ENCODE measurements at regions not wholly inside any gene's neighbourhood (a gene's known extent, or its start where the extent isn't known, plus 50 kb on each side); places are given as distances from the start of the nearest gene placed in this dataset.

DNA sequence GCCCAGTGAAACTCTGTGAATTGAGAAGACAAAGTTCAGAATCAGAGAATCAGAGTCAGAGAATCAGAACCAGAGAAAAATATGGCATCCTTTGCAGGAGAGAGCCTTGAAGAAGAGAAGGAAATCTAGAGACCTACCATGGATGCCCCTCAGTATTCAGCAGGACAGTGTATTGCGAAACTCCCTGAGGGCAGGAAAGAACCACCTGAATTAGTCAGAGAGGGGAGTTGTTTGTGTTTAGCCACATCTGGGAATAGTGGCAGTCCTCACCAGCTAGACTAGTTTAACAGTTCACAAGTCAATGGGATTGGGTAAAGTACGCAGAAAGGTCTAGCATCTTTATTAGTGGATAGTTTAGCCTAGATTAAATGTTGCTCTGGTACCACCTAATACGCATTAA lies 1252.9 kb downstream of the CDY2B start:
- TF ChIP-seq, protein P1, sequence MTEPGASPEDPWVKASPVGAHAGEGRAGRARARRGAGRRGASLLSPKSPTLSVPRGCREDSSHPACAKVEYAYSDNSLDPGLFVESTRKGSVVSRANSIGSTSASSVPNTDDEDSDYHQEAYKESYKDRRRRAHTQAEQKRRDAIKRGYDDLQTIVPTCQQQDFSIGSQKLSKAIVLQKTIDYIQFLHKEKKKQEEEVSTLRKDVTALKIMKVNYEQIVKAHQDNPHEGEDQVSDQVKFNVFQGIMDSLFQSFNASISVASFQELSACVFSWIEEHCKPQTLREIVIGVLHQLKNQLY (CRISPR knock-in tag; IDR thresholded peaks at IDR 0.05) = no peak
- TF ChIP-seq ETV6 (CRISPR knock-in tag; IDR thresholded peaks at IDR 0.05) (no peak), SMAD3 (CRISPR knock-in tag; IDR thresholded peaks at IDR 0.05; ENCODE audit: borderline replicate concordance) (no peak)
- no peak overlapping the region for H3K4me3 Mint-ChIP-seq
- CTCF ChIA-PET = no interaction called here
- no peak for DNase-seq (ENCODE audit: low spot score)
- ATAC-seq = no peak
- POLR2A ChIA-PET = no interaction called here
- H3K36me3 Mint-ChIP-seq = no peaks in the 10 kb centered on the region
- no peaks in the 10 kb centered on the region for H3K27me3 Mint-ChIP-seq (ENCODE audit: low read depth)
- H3K9me3 Mint-ChIP-seq = no peaks in the 10 kb centered on the region
- no peaks in the 10 kb centered on the region for H3K4me1 Mint-ChIP-seq
- H3K27ac Mint-ChIP-seq = no peak overlapping the region

DNA sequence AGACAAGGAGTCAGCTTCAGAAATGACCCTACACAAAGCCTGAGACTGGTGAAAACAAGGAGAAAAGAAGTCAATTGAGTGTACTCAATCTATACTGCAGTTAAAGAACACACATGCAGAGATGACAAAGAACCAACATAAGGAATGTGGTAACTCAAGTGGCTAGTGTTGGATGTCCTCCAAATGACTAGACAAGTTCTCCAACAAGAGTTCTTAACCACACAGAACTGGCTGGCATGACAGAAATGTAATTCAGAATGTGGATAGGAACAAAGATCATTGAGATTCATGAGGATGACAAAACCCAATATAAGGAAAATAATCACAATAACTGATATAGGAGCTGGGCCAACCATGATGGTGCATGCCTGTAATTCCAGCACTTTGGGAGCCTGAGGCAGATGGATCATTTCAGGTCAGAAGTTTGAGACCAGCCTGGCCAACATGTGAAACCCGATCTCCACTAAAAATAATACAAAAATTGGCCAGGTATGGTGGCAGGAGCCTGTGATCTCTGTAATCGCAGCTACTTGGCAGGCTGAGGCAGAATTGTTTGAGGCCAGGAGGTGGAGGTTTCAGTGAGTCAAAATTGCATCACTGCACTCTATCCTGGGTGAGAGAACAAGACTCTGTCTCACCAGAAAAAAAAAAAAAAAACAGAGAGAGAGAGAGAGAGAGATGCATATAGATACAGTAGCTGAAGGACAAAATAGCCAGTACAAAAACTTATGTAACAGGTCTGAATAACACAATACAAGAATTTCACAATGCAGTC lies 1263.6 kb downstream of the CDY2B start:
- H3K9me3 Mint-ChIP-seq = no peaks in the 10 kb centered on the region
- no peak overlapping the region for H3K27ac Mint-ChIP-seq
- H3K4me1 Mint-ChIP-seq = peaks cover 5% of the 10 kb centered on the region; the same call in 1 of the 2 replicates
- DNase-seq (ENCODE audit: low spot score) (no peak), ATAC-seq (no peak)
- CTCF ChIA-PET = no interaction called here
- no peaks in the 10 kb centered on the region for H3K27me3 Mint-ChIP-seq (ENCODE audit: low read depth)
- no peak overlapping the region for H3K4me3 Mint-ChIP-seq
- TF ChIP-seq ZNF263 (CRISPR knock-in tag; IDR thresholded peaks at IDR 0.05; ENCODE audit: low read depth) = no peak
- TF ChIP-seq ZNF121 (CRISPR knock-in tag; IDR thresholded peaks at IDR 0.05) = no peak
- TF ChIP-seq TP53 (CRISPR knock-in tag; IDR thresholded peaks at IDR 0.05) = no peak
- TF ChIP-seq, protein P2, sequence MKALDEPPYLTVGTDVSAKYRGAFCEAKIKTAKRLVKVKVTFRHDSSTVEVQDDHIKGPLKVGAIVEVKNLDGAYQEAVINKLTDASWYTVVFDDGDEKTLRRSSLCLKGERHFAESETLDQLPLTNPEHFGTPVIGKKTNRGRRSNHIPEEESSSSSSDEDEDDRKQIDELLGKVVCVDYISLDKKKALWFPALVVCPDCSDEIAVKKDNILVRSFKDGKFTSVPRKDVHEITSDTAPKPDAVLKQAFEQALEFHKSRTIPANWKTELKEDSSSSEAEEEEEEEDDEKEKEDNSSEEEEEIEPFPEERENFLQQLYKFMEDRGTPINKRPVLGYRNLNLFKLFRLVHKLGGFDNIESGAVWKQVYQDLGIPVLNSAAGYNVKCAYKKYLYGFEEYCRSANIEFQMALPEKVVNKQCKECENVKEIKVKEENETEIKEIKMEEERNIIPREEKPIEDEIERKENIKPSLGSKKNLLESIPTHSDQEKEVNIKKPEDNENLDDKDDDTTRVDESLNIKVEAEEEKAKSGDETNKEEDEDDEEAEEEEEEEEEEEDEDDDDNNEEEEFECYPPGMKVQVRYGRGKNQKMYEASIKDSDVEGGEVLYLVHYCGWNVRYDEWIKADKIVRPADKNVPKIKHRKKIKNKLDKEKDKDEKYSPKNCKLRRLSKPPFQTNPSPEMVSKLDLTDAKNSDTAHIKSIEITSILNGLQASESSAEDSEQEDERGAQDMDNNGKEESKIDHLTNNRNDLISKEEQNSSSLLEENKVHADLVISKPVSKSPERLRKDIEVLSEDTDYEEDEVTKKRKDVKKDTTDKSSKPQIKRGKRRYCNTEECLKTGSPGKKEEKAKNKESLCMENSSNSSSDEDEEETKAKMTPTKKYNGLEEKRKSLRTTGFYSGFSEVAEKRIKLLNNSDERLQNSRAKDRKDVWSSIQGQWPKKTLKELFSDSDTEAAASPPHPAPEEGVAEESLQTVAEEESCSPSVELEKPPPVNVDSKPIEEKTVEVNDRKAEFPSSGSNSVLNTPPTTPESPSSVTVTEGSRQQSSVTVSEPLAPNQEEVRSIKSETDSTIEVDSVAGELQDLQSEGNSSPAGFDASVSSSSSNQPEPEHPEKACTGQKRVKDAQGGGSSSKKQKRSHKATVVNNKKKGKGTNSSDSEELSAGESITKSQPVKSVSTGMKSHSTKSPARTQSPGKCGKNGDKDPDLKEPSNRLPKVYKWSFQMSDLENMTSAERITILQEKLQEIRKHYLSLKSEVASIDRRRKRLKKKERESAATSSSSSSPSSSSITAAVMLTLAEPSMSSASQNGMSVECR (CRISPR knock-in tag; IDR thresholded peaks at IDR 0.05; ENCODE audit: borderline replicate concordance) = no peak
- no peaks in the 10 kb centered on the region for H3K36me3 Mint-ChIP-seq
- POLR2A ChIA-PET = interaction anchor here (0.6 kb wide), 1 partner anchor 306 kb away, joined by 3 read pairs; no protein-coding TSS in a partner anchor

DNA sequence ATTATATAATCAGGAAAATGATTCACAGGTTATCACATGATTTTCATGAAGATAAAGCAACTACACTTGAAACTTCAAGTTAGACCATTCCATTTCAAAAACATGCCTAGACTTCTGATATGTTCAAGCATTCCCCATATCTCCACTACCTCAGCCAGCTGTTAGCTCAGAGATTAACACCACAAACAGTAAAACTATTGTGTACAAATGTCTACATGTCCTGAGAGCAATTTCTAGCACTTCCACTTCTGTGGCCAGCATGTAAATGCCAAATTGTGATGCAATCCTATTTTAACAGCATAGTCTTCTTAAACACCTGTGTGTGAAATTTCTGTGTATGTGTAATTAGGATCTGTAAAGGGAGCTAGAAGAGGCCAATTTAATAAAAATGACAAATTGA lies 1271.3 kb downstream of the CDY2B start:
- ChIA-PET POLR2A (no interaction called here), CTCF (no interaction called here)
- DNase-seq (ENCODE audit: low spot score) (no peak), ATAC-seq (no peak)
- Mint-ChIP-seq H3K27ac (no peak overlapping the region), H3K4me3 (no peak overlapping the region), H3K36me3 (no peaks in the 10 kb centered on the region), H3K27me3 (ENCODE audit: low read depth) (no peaks in the 10 kb centered on the region), H3K9me3 (no peaks in the 10 kb centered on the region; the same call in 1 of the 2 replicates), H3K4me1 (peaks cover 5% of the 10 kb centered on the region; the same call in 1 of the 2 replicates)
- TF ChIP-seq, protein P3, sequence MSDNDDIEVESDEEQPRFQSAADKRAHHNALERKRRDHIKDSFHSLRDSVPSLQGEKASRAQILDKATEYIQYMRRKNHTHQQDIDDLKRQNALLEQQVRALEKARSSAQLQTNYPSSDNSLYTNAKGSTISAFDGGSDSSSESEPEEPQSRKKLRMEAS (CRISPR knock-in tag; IDR thresholded peaks at IDR 0.05) = no peak
- TF ChIP-seq, protein P4, sequence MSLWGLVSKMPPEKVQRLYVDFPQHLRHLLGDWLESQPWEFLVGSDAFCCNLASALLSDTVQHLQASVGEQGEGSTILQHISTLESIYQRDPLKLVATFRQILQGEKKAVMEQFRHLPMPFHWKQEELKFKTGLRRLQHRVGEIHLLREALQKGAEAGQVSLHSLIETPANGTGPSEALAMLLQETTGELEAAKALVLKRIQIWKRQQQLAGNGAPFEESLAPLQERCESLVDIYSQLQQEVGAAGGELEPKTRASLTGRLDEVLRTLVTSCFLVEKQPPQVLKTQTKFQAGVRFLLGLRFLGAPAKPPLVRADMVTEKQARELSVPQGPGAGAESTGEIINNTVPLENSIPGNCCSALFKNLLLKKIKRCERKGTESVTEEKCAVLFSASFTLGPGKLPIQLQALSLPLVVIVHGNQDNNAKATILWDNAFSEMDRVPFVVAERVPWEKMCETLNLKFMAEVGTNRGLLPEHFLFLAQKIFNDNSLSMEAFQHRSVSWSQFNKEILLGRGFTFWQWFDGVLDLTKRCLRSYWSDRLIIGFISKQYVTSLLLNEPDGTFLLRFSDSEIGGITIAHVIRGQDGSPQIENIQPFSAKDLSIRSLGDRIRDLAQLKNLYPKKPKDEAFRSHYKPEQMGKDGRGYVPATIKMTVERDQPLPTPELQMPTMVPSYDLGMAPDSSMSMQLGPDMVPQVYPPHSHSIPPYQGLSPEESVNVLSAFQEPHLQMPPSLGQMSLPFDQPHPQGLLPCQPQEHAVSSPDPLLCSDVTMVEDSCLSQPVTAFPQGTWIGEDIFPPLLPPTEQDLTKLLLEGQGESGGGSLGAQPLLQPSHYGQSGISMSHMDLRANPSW (CRISPR knock-in tag; conservative IDR thresholded peaks at IDR 0.05; ENCODE audit: low read depth) = no peak
- TF ChIP-seq, protein P5, sequence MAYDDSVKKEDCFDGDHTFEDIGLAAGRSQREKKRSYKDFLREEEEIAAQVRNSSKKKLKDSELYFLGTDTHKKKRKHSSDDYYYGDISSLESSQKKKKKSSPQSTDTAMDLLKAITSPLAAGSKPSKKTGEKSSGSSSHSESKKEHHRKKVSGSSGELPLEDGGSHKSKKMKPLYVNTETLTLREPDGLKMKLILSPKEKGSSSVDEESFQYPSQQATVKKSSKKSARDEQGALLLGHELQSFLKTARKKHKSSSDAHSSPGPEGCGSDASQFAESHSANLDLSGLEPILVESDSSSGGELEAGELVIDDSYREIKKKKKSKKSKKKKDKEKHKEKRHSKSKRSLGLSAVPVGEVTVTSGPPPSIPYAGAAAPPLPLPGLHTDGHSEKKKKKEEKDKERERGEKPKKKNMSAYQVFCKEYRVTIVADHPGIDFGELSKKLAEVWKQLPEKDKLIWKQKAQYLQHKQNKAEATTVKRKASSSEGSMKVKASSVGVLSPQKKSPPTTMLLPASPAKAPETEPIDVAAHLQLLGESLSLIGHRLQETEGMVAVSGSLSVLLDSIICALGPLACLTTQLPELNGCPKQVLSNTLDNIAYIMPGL (CRISPR knock-in tag; IDR thresholded peaks at IDR 0.05) = no peak
- no peak for TF ChIP-seq PRRX2 (CRISPR knock-in tag; IDR thresholded peaks at IDR 0.05)
- TF ChIP-seq, protein P6, sequence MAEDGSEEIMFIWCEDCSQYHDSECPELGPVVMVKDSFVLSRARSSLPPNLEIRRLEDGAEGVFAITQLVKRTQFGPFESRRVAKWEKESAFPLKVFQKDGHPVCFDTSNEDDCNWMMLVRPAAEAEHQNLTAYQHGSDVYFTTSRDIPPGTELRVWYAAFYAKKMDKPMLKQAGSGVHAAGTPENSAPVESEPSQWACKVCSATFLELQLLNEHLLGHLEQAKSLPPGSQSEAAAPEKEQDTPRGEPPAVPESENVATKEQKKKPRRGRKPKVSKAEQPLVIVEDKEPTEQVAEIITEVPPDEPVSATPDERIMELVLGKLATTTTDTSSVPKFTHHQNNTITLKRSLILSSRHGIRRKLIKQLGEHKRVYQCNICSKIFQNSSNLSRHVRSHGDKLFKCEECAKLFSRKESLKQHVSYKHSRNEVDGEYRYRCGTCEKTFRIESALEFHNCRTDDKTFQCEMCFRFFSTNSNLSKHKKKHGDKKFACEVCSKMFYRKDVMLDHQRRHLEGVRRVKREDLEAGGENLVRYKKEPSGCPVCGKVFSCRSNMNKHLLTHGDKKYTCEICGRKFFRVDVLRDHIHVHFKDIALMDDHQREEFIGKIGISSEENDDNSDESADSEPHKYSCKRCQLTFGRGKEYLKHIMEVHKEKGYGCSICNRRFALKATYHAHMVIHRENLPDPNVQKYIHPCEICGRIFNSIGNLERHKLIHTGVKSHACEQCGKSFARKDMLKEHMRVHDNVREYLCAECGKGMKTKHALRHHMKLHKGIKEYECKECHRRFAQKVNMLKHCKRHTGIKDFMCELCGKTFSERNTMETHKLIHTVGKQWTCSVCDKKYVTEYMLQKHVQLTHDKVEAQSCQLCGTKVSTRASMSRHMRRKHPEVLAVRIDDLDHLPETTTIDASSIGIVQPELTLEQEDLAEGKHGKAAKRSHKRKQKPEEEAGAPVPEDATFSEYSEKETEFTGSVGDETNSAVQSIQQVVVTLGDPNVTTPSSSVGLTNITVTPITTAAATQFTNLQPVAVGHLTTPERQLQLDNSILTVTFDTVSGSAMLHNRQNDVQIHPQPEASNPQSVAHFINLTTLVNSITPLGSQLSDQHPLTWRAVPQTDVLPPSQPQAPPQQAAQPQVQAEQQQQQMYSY (CRISPR knock-in tag; IDR thresholded peaks at IDR 0.05) = no peak
